HG03520 (cell line): ENCODE measurements at regions not wholly inside any gene's neighbourhood (a gene's known extent, or its start where the extent isn't known, plus 50 kb on each side); places are given as distances from the start of the nearest gene placed in this dataset.

Source experiments
- ATAC-seq: cut with Tn5 transposase; IDR thresholded peaks from one replicate; pipeline ENCODE4 v1.9.1; 2021; ENCODE audit warnings: mild to moderate bottlenecking, moderate library complexity; ENCODE audit not compliant: unreplicated experiment

- ATAC-seq, result no peak
These were observed 115.1 kb downstream of the ETS2 start for GRCh38 chr21:38920631-38921398.

DNA sequence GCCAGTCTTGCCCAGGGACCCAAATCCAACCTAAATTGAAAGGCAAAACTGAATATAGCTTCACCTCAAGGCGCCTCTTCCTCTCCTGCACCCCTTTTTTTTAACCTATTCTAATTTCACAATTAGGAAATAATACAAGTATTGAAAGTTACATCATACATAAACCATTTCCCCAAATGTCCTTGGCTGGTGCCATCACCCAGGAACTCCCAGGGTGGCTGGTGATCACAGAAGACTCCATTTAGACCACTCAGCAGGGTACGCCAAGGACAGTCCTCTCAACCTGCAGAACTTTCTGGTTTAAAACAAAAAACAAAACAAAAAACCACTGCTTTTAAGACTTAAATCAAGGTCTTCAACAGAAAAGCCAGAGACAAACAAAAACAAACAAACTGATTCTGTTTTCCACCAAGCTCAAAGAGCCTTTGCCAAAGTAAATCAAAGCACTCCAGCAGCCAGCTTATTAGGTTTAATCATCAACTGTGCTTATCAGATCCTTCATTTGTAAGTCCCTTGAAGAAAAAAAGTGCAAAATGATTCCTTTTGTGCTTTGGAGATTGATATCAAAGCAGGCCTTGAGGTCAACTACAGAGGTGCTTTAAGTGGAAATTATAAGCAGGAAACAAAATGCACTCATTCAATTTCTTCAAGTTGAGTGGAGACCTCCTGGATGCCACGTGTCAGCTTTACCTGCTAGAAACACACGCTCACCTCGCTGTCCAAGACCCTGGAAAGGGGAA lies 113.0 kb downstream of the ETS2 start:
- ATAC-seq, result no peak

DNA sequence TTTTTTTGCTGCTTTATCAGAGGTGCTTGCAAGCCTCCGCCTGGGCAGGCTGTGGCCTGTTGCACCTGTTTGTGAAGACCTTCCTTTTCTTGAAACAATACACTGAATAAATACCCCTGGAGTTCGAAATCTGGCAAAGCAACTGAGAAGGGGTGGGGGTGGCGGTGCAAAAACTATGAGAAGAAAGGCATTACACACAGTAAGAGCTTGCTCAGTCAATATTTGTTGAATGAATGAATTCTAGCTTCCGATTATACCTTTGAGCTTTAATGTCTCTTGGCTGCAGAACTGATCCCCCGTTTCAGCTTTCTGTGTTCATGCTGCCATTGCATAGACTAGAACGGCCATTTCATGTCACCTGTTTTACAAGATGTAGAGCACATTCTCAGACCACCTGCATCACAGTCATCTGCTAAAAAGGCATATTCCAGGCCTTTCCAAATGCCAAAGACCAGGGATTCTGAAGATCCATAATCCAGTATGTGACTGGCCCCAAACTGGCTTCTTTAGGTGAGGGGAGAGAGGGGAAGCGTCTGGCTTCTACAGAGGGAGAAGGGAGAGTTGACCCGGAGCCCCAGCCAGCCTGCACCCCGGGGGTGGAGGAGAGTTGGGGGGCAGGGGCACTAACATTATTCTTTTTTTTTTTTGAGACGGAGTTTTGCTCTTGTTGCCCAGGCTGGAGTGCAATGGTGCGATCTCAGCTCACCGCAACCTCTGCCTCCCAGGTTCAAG lies 111.5 kb downstream of the ETS2 start:
- ATAC-seq, result no peak

DNA sequence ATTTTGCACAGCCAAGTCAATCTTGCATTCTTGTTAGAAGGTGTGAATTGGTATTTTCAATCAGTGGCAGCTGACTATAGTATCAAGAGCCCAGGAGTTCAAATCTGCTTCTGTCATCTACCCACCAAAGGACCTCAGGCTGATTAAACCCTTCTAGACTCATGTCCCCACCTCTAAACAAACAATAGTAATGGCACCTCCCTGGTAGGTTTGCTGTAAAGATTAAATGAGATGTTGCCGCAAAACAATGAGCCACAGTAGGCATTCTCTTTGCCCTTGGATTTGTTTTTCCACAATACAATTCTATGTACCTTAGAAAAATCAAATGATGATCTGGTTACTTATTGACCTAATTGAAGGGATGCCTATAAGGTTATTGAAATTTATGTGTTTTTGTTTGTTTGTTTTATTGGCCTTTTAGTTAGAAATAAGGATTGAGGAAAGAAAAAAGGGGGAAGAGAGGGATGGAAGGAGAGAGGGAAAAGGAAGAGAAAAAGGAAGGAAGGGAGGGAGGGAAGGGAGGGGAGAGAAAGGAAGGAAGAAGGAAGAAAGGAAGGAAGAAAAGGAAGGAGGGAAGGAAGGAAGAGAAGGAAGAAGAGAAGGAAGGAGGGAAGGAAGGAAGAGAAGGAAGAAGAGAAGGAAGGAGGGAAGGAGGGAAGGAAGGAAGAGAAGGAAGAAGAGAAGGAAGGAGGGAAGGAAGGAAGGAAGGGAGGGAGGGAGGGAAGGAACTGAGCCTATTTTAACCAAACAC lies 110.7 kb downstream of the ETS2 start:
- ATAC-seq, result no peak

DNA sequence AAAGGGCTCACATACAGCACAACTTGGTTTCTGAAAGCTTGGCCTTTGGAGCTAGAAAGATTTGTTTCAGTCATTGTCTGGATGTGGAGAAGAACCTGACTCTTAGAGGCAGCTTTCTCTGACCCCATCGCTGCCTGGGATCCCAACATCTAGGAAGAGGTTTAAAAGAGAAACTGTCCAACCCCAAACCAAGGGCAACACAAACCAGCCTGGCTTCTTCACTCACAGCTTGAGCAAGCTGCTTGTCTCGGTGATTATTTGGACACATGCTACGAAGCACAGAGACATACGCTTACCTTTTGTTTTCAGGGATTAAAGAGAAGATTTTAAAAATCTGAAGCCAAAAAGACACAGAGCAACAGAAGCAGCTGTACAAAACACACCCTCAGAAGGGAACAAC lies 109.8 kb downstream of the ETS2 start:
- ATAC-seq, result no peak

DNA sequence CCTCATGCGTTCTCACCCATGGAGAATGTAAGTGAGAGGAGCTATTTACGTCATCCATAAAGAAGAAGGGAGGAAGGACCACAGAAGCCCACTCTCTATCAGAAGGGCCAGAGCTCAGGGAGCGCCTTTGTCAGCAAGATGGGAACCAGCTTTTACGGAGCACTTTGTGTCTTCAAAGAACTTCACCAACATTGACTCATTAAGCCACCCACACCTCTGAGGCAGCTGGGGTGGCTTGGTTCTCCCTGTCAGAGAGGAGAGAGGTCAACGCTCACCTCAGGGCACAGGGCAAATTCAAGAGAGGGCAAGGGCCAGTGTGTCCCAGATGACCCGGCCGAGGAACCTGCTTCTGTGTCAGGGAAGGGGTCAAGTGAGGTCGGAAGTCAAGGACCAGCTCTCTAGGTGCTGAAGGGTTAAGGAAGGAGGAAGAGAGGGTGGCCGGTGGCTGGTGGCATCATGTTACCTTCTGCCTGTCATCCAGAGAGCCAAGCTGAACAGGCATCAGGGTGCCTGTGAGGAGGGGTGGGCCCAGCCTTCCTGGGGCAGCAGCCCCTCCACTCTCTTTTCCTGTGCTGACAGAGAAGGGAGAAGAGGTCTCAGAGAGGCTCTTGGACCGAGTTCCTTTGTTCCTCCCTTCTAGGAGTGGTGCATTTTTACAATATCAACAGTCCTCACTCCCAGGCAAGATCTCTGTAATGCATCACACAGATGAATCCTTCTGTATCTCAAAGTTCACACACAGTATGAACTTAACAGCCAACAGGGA lies 109.0 kb downstream of the ETS2 start:
- ATAC-seq, result no peak

DNA sequence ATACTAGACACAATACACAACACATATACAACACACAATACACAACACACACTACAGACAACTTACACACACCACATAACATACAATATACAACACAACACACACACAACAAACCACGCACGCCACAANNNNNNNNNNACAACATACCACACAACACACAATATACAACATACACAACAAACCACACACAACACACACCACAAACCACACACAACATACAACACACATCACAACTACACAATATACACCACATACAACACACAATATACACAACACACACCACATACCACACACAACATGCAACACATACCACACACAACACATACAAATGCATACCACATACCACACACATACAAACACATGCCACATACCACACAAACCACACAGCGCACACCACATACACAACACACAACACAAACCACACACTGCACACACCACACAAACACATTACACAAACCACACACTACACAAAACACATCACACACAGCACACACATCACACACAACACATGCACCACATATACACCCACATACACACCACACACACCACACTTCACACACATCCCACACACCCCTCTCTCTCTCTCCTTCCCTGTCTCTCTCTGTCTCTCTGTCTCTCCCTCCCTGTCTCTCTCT lies 108.3 kb downstream of the ETS2 start:
- ATAC-seq, result no peak

DNA sequence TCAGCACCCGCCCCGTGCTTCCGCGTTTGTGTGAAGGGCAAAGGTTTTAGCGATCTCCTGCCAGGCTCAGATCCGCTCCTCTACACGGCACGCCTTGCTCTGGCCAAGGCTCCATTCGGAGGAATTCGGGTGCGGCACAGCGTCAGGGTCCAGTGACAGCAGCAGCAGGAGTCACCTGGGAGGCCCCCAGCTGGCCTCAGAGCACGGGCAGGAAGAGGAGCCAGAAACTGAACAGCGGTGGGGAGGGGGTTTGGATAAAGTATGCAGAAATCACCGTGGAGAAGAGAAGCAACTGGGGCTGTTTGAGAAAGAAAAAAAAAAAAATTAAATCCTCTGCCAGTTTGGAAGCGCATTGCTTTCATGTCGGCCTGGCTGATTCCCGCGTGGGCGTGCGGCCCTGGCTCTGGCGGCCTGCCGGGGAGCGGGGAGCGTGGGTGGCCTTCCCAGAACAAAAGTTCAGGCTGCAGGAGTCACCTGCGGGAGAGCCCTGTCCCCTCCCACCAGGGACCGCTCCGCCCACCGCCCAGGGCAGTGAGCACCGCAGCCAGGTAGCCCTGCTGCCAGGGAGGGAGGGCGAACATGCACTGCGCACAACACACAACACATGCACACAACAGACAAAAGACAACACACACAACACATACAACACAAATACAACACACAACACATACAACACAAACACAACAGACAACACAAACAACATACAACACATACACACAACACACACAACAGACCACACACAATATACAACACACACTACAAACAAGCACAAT lies 107.6 kb downstream of the ETS2 start:
- ATAC-seq, result no peak

GRCh38 chr21:38912789-38913119 lies 107.0 kb downstream of the ETS2 start:
- no peak for ATAC-seq

GRCh38 chr21:38912102-38912629 lies 106.4 kb downstream of the ETS2 start:
- ATAC-seq, result no peak

- no peak for ATAC-seq
These were observed 105.9 kb downstream of the ETS2 start for GRCh38 chr21:38911484-38912101.

GRCh38 chr21:38910390-38911067 lies 104.8 kb downstream of the ETS2 start:
- no peak for ATAC-seq

DNA sequence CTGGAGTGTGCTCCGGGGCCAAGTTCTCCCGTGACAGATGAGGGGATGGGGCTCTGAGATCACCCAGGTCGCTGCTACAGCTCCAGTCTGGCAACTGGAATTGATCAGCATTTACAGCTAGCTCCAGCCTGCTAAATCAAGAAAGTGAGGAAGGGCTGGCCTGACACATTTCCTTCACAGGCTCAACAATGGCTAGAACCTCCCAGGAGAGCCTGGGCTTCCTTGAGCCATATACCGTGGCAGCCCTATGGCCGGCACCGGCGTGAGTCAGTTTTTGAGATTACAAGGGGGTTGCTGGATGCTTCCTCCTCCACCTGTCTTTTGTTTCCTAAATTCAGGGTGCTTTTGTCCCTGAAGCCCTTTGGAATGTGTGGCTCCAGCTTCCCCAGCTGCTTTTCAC lies 104.2 kb downstream of the ETS2 start:
- ATAC-seq, result no peak

DNA sequence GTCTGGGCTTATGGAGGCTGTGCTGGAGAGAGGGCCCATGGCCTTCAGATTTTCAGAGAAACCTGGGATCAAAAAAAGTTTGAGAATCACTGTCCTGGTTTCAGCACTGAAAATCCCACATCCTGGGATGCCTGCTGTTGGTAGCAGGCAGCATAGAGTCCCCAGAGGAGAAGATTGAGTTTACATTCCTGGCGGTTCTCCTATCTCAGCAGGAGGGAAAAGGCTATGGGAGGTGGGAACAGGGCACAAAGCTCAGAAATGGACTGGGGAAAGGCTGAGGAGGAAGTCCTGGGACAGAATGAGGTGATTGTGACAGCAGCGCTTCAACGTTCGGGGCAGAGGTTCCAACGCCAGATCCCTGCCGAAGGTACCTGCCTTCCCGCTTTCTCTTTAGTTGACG lies 103.4 kb downstream of the ETS2 start:
- ATAC-seq, result no peak

DNA sequence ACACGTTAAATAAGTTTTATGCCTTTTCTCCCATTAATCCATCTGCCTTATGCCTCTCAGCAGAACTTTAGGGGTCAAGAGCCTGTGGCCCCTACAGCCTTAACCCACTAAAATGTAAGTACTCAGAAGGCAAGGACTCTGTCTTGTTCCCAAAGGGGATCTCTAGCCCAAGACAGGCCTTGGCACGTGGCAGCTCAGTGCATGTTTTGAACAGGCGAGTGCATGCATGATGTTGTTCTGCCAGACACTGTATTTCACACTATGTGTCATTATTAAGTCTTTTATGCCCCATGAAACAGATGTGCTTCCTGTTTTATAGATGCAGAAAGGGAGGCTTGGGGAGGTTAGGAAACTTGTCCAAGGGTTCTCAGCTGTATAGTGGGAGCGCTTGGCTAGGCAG lies 102.8 kb downstream of the ETS2 start:
- ATAC-seq, result no peak

- ATAC-seq, result no peak
These were observed 100.0 kb downstream of the ETS2 start for GRCh38 chr21:38905752-38906151.

DNA sequence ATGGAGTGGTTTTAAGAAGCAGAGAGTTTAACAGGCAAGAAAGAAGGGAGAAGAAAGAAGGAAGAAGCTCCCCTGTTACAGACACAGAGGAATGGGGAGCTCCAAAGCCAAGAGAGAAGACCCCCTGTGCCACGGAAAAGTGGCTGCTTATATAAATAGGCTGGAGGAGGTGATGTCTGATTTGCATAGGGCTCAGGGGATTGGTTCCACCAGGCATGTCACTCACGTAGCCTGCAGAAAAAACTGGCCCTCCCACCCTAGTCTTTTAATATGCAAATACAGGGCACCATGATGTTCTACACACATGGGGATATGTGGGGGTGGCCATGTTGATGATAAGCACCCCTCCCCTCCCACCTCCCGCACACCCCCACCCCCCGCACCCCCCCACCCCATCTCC lies 99.6 kb downstream of the ETS2 start:
- no peak for ATAC-seq

DNA sequence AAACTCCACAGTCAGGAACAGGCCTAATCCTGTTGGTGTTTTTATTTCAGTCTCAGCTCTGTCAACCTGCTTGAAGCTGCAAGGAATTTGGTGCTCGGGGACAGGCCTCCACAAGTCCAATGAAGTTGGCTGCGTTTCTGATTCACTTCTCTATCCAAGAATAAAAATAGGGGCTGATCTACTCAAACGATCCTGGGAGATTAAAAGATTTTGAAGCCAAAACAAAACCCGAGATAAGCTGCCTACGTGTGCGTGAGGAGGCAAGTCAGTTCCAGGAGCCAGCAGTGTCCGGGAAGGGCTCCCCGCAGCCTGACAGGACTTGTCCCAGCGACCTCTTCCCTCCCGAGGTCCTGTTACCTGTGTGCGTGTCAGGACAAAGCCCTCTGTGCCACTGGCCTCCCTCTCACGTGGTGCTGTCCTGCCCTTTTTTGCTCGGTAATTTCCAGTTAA lies 98.0 kb downstream of the ETS2 start:
- ATAC-seq, result no peak
